ENCODE measurements at regions not wholly inside any gene's neighbourhood (a gene's known extent, or its start where the extent isn't known, plus 50 kb on each side); places are given as distances from the start of the nearest gene placed in this dataset.

DNA sequence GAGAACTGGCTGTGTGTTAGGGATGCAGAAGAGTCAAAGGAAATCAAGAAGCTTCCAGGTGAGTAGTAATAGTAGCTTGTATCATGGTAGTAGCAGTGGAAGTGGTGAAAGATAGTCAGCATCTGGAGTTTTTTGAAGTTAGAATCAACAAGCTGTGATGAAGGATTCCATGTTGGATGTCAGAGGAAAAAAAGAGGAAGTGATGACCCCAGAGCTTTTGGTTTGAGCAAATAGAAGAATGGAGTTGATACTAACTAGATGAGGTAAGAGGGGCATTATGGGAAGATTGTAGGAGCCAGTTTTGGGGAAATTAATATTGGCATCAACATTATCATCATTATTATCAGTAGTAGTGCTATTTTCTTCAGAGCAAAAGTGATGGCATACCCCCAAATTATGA, 542.2 kb downstream of the XIRP2 start:
- Histone ChIP-seq H3K4me3 (no peak overlapping the region), H3K9me3 (no peaks in the 10 kb centered on the region), H3K36me3 (no peaks in the 10 kb centered on the region), H3K27me3 (no peaks in the 10 kb centered on the region), H3K4me1 (no peaks in the 10 kb centered on the region), H3K27ac (no peak overlapping the region)
- intact Hi-C loops (cut with DNase I; ENCODE audit: low total_unique reads), result no loop called here
- DNase-seq, result no peak
- no peak for TF ChIP-seq POLR2A (IDR thresholded peaks at IDR 0.05)
- TF ChIP-seq, protein P1, sequence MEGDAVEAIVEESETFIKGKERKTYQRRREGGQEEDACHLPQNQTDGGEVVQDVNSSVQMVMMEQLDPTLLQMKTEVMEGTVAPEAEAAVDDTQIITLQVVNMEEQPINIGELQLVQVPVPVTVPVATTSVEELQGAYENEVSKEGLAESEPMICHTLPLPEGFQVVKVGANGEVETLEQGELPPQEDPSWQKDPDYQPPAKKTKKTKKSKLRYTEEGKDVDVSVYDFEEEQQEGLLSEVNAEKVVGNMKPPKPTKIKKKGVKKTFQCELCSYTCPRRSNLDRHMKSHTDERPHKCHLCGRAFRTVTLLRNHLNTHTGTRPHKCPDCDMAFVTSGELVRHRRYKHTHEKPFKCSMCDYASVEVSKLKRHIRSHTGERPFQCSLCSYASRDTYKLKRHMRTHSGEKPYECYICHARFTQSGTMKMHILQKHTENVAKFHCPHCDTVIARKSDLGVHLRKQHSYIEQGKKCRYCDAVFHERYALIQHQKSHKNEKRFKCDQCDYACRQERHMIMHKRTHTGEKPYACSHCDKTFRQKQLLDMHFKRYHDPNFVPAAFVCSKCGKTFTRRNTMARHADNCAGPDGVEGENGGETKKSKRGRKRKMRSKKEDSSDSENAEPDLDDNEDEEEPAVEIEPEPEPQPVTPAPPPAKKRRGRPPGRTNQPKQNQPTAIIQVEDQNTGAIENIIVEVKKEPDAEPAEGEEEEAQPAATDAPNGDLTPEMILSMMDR (IDR thresholded peaks at IDR 0.05), result no peak

DNA sequence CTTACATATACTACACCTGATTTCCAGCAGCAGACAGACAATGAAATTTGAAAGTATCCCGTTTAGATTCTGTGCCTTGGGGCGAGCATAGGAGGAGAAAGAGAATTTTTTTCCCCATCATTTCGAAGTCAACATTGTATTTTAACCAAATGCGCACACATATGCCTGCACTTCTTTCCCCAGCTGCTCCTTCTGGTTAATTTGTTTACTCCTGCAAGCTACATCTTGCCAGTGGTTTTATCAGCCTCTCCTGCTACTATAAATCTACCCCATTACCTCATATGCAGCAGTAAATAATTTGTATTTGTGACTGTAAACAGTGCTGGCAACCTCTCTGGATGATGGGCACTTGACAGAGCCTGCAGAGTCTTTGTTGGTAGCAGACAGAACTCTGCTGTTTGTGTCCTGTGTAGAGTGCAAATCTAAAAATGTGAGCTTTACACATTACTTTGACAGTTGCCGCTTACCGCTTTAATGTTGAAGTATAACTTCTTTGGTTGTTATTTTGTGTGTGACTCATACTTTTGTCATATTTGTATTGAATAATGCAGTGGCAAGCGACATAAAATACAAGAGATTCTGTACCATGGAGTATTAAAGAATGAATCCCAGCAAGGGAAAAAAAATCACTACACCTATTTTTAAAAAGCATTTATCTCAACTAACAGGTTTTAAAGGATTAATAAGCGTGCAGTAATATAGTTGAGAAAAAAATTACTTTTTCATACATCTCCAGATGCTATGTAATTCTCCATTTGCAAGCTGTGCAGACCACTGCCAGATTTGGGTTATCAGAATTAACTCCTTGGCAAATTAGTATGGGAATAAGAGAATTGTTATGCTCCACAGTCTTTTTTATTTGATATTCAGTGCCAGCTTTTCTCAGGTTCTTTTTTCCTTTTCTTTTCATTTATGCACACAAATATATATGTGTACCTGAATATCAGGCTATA, 536.8 kb downstream of the XIRP2 start:
- no peak for TF ChIP-seq POLR2A (IDR thresholded peaks at IDR 0.05)
- TF ChIP-seq, protein P1 (IDR thresholded peaks at IDR 0.05), result no peak
- no peaks in the 10 kb centered on the region for H3K4me1 ChIP-seq
- intact Hi-C loops (cut with DNase I; ENCODE audit: low total_unique reads), result no loop called here
- no peak overlapping the region for H3K4me3 ChIP-seq
- DNase-seq, result no peak
- H3K9me3 ChIP-seq, result no peaks in the 10 kb centered on the region
- H3K36me3 ChIP-seq, result no peaks in the 10 kb centered on the region
- no peaks in the 10 kb centered on the region for H3K27me3 ChIP-seq
- no peak overlapping the region for H3K27ac ChIP-seq

DNA sequence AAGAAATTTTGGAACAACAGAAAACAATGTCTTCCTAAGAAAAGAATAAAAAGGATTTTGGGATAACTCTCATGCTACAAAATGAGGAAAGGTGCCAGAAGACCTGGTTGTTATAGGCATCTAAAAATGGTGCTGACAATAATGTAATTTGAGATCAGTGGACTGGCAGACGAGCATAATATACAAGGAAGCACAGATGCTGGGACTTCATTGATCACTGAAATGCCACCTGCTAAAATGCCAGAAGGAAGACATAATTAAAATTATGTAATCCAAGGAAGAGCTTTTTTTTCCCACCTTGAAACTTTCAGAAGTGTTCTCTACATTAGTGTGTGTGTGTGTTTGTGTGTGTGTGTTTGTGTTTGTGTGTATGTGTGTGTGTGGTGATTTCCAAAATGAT, 535.9 kb downstream of the XIRP2 start:
- H3K27ac ChIP-seq, result no peak overlapping the region
- H3K4me3 ChIP-seq, result no peak overlapping the region
- H3K4me1 ChIP-seq, result no peaks in the 10 kb centered on the region
- no peak for DNase-seq
- no peak for TF ChIP-seq POLR2A (IDR thresholded peaks at IDR 0.05)
- TF ChIP-seq, protein P1 (IDR thresholded peaks at IDR 0.05), result no peak
- no peaks in the 10 kb centered on the region for H3K27me3 ChIP-seq
- H3K9me3 ChIP-seq, result no peaks in the 10 kb centered on the region
- H3K36me3 ChIP-seq, result no peaks in the 10 kb centered on the region
- intact Hi-C loops (cut with DNase I; ENCODE audit: low total_unique reads), result no loop called here

DNA sequence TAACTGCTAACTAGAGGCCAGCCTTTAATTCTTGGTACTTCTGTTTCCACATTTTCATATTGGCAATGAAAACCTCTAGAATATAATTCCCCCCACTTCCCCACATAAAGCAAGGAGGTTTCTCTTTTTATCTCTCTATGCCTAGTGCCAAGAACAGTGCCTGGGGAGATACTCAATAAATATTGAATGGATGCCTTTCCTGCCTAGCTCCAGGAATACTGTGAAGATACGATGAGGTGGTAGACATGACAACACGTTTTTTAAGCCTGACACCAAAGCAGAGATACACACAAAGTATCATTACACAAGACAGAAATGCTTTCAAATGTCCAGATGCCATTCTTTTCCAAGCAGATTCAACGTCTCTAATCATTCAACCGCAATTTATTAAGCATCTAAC, 535.5 kb downstream of the XIRP2 start:
- no peaks in the 10 kb centered on the region for H3K9me3 ChIP-seq
- H3K36me3 ChIP-seq, result no peaks in the 10 kb centered on the region
- no peaks in the 10 kb centered on the region for H3K27me3 ChIP-seq
- no peak overlapping the region for H3K27ac ChIP-seq
- no peak for TF ChIP-seq POLR2A (IDR thresholded peaks at IDR 0.05)
- TF ChIP-seq, protein P1 (IDR thresholded peaks at IDR 0.05), result no peak
- H3K4me3 ChIP-seq, result no peak overlapping the region
- intact Hi-C loops (cut with DNase I; ENCODE audit: low total_unique reads), result no loop called here
- DNase-seq, result no peak
- no peaks in the 10 kb centered on the region for H3K4me1 ChIP-seq

DNA sequence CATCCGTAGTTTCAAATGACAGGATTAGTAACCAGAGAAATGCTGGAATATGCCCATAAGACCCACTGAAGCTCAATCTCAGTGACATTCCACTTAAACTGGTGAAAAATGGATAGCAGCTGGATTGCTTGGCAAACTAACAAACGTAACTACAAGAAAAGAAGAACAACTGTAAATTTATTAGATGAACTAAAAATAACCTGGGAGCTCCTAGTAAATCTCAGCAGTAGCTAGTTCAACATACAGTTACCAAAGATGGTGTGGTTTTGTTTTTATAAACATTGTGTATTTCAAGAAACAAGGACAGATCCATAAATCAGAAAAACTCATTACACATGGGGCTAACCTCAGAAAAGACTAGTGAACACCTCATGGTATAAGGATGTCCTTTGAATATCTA, 531.9 kb downstream of the XIRP2 start:
- no peak overlapping the region for H3K27ac ChIP-seq
- H3K27me3 ChIP-seq, result no peaks in the 10 kb centered on the region
- no peaks in the 10 kb centered on the region for H3K9me3 ChIP-seq
- no peaks in the 10 kb centered on the region for H3K36me3 ChIP-seq
- DNase-seq, result no peak
- no peak overlapping the region for H3K4me3 ChIP-seq
- intact Hi-C loops (cut with DNase I; ENCODE audit: low total_unique reads), result no loop called here
- TF ChIP-seq, protein P1 (IDR thresholded peaks at IDR 0.05), result no peak
- no peak for TF ChIP-seq POLR2A (IDR thresholded peaks at IDR 0.05)
- no peaks in the 10 kb centered on the region for H3K4me1 ChIP-seq
